ENCODE measurements at regions not wholly inside any gene's neighbourhood (a gene's known extent, or its start where the extent isn't known, plus 50 kb on each side); places are given as distances from the start of the nearest gene placed in this dataset.
A peak's percentile ranks its signal among the peaks of the same experiment; 100 is the strongest.

GRCh38 chr3:163019260-163019659, 1522.7 kb downstream of the OTOL1 start:
- H3K27ac ChIP-seq (ENCODE audit: poor library complexity, severe bottlenecking), result no peak overlapping the region
- DNase-seq (ENCODE audit: low spot score) (no peak), ATAC-seq (ENCODE audit: low read depth) (no peak; the same call in 2 of the 3 replicates)
- H3K4me1 ChIP-seq (ENCODE audit: insufficient read depth, poor library complexity, severe bottlenecking), result no peaks in the 10 kb centered on the region
- TF ChIP-seq CTCF (IDR thresholded peaks at IDR 0.05; ENCODE audit: poor library complexity, severe bottlenecking), result no peak
- H3K27me3 ChIP-seq (ENCODE audit: insufficient read depth, poor library complexity, severe bottlenecking), result no peaks in the 10 kb centered on the region
- no peaks in the 10 kb centered on the region for H3K9me3 ChIP-seq (ENCODE audit: severe bottlenecking)
- H3K4me3 ChIP-seq (ENCODE audit: severe bottlenecking), result no peak overlapping the region
- no peaks in the 10 kb centered on the region for H3K36me3 ChIP-seq (ENCODE audit: low read depth)

DNA sequence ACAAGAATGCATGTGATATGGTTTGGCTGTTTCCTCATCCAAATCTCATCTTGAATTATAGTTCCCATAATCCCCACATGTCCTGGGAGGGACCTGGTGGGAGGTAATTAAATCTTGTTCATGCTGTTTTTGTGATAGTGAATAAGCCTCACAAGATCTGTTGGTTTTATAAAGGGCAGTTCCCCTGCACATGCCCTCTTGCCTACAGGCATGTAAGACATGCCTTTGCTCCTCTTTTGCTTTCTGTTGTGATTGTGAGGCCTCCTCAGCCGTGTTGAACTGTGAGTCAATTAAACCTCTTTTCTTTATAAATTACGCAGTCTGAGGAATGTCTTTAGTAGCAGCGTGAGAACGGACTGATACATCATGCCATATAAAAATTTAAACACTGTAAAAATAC, 1537.0 kb downstream of the OTOL1 start:
- Histone ChIP-seq H3K27me3 (ENCODE audit: insufficient read depth, poor library complexity, severe bottlenecking) (no peaks in the 10 kb centered on the region), H3K4me1 (ENCODE audit: insufficient read depth, poor library complexity, severe bottlenecking) (no peaks in the 10 kb centered on the region), H3K9me3 (ENCODE audit: severe bottlenecking) (no peaks in the 10 kb centered on the region), H3K4me3 (ENCODE audit: severe bottlenecking) (no peak overlapping the region), H3K27ac (ENCODE audit: poor library complexity, severe bottlenecking) (no peak overlapping the region), H3K36me3 (ENCODE audit: low read depth) (no peaks in the 10 kb centered on the region)
- no peak for ATAC-seq (ENCODE audit: low read depth)
- DNase-seq (ENCODE audit: low spot score), result no peak
- TF ChIP-seq CTCF (IDR thresholded peaks at IDR 0.05; ENCODE audit: poor library complexity, severe bottlenecking), result no peak

- Histone ChIP-seq H3K4me1 (ENCODE audit: insufficient read depth, poor library complexity, severe bottlenecking) (no peaks in the 10 kb centered on the region), H3K9me3 (ENCODE audit: severe bottlenecking) (no peaks in the 10 kb centered on the region), H3K27me3 (ENCODE audit: insufficient read depth, poor library complexity, severe bottlenecking) (no peaks in the 10 kb centered on the region), H3K36me3 (ENCODE audit: low read depth) (no peaks in the 10 kb centered on the region), H3K4me3 (ENCODE audit: severe bottlenecking) (no peak overlapping the region), H3K27ac (ENCODE audit: poor library complexity, severe bottlenecking) (no peak overlapping the region)
- TF ChIP-seq CTCF (IDR thresholded peaks at IDR 0.05; ENCODE audit: poor library complexity, severe bottlenecking), result no peak
- ATAC-seq (ENCODE audit: low read depth) (no peak), DNase-seq (ENCODE audit: low spot score) (no peak)
Observed at GRCh38 chr3:163039636-163040035, 1543.0 kb downstream of the OTOL1 start.

DNA sequence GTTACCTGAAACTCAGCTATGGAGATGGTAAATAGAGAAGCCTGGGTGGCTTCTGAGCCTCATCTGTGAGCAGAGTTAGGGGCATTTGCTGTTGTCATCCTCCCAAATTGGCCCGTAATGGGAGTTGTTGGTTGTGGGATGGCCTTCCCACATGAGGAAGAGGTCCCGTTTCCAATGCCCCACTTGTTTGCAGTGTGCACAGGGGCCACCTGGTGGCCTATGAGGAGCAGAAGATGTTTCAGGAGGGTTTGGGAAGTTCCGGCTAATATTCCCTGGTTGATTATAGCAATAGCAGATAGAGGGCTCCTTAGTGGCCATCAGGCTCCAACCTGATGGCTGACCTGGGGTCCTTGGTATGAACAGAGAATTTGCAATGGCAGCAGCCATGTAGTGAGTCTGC, 1546.5 kb downstream of the OTOL1 start:
- Histone ChIP-seq H3K27me3 (ENCODE audit: insufficient read depth, poor library complexity, severe bottlenecking) (no peaks in the 10 kb centered on the region), H3K4me1 (ENCODE audit: insufficient read depth, poor library complexity, severe bottlenecking) (no peaks in the 10 kb centered on the region), H3K4me3 (ENCODE audit: severe bottlenecking) (no peak overlapping the region), H3K36me3 (ENCODE audit: low read depth) (no peaks in the 10 kb centered on the region), H3K27ac (ENCODE audit: poor library complexity, severe bottlenecking) (no peak overlapping the region), H3K9me3 (ENCODE audit: severe bottlenecking) (no peaks in the 10 kb centered on the region)
- DNase-seq (ENCODE audit: low spot score) (no peak), ATAC-seq (ENCODE audit: low read depth) (peak; percentile 46; the same call in 2 of the 3 replicates)
- peak; percentile 37 for TF ChIP-seq CTCF (IDR thresholded peaks at IDR 0.05; ENCODE audit: poor library complexity, severe bottlenecking)

GRCh38 chr3:163045945-163046344, 1549.3 kb downstream of the OTOL1 start:
- Histone ChIP-seq H3K4me1 (ENCODE audit: insufficient read depth, poor library complexity, severe bottlenecking) (no peaks in the 10 kb centered on the region), H3K4me3 (ENCODE audit: severe bottlenecking) (no peak overlapping the region), H3K27me3 (ENCODE audit: insufficient read depth, poor library complexity, severe bottlenecking) (no peaks in the 10 kb centered on the region), H3K27ac (ENCODE audit: poor library complexity, severe bottlenecking) (no peak overlapping the region), H3K36me3 (ENCODE audit: low read depth) (no peaks in the 10 kb centered on the region), H3K9me3 (ENCODE audit: severe bottlenecking) (no peaks in the 10 kb centered on the region)
- no peak for ATAC-seq (ENCODE audit: low read depth)
- no peak for TF ChIP-seq CTCF (IDR thresholded peaks at IDR 0.05; ENCODE audit: poor library complexity, severe bottlenecking)
- DNase-seq (ENCODE audit: low spot score), result no peak

All from RWPE2 (cell line).